ENCODE measurements at regions not wholly inside any gene's neighbourhood (a gene's known extent, or its start where the extent isn't known, plus 50 kb on each side); places are given as distances from the start of the nearest gene placed in this dataset.
"Not testable (repeated sequence)": the region's sequence is repeated elsewhere in the genome, so short reads cannot be mapped to it uniquely, and the experiment has no call there.

DNA sequence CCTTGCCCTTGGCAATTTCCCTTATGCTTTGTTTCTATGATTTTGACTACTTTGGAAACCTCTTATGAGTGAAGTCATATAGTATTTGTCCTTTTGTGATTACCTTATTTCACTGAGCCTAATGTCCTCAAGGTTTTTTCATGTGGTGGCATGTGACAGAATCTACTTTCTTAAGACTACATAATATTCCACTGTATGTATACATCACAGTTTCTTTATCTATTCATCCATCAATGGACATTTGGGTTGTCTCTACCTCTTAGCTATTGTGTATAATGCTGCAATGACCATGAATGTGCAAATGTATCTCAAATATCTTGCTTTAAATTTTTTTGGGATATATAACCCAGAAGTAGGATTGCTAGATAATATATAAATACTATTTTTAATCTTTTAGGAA lies 96.4 kb upstream of the ALDH1A1 start:
- DNase-seq (ENCODE audit: low read depth): no peak
- H3K4me3 ChIP-seq (ENCODE audit: control insufficient read depth, low read depth, low read length): no peak overlapping the region
- no peak for TF ChIP-seq CTCF (IDR thresholded peaks at IDR 0.05; ENCODE audit: control insufficient read depth, insufficient read depth, low read depth, low read length, missing control alignments)

GRCh38 chr9:73046769-73047168 lies 93.9 kb upstream of the ALDH1A1 start:
- DNase-seq (ENCODE audit: low read depth): no peak
- TF ChIP-seq CTCF (IDR thresholded peaks at IDR 0.05; ENCODE audit: control insufficient read depth, insufficient read depth, low read depth, low read length, missing control alignments): no peak
- no peak overlapping the region for H3K4me3 ChIP-seq (ENCODE audit: control insufficient read depth, low read depth, low read length)

GRCh38 chr9:73044776-73045175 lies 91.9 kb upstream of the ALDH1A1 start:
- H3K4me3 ChIP-seq (ENCODE audit: control insufficient read depth, low read depth, low read length); DNase-seq (ENCODE audit: low read depth): not testable (repeated sequence)

DNA sequence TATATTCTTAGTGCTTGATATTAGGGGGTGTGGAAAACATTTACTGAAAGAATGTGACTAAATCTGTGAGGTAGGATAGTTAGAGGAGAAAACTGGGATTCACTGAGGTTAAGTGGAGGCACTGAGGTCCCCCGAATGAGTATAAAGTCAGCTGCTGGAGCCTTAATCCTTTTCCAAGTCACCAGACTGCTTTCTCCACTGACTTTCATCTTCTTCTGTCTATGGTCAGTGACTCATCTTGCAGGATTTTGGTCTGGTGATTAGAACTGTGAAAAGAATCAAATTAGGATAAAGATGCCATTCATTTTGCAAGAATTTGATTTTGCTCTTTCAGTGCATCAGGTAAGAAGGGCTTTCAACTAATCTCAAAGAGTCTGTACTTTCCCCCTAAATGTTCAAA lies 89.3 kb upstream of the ALDH1A1 start:
- no peak for DNase-seq (ENCODE audit: low read depth)
- no peak for TF ChIP-seq CTCF (IDR thresholded peaks at IDR 0.05; ENCODE audit: control insufficient read depth, insufficient read depth, low read depth, low read length, missing control alignments)
- H3K4me3 ChIP-seq (ENCODE audit: control insufficient read depth, low read depth, low read length): no peak overlapping the region

GRCh38 chr9:73039271-73040263 lies 86.7 kb upstream of the ALDH1A1 start:
- no peak overlapping the region for H3K4me3 ChIP-seq (ENCODE audit: control insufficient read depth, low read depth, low read length)
- no peak for DNase-seq (ENCODE audit: low read depth)

DNA sequence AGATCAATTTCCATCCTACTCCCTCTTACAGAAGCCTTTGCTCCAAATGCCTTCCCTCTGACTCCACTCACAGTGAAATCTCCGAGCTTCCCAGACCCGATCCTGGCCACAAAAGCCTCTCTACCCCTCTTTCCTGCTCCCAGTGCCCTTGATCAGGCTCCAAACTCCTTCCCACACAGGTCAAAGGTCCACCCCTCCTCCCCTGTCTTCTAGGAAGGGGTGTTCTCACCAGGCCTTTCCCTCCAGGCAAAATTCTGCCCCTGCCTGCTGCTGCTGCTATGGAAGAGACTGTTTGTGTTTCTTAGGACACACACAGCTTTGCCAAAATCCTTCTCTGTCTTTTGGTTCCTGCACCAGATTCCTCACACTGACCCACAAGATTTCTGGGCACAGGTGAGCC lies 85.8 kb upstream of the ALDH1A1 start:
- no peak overlapping the region for H3K4me3 ChIP-seq (ENCODE audit: control insufficient read depth, low read depth, low read length)
- no peak for DNase-seq (ENCODE audit: low read depth)
- TF ChIP-seq CTCF (IDR thresholded peaks at IDR 0.05; ENCODE audit: control insufficient read depth, insufficient read depth, low read depth, low read length, missing control alignments): no peak

More at GRCh38 chr9:73039271-73040263, 86.7 kb upstream of the ALDH1A1 start:
- TF ChIP-seq CTCF (IDR thresholded peaks at IDR 0.05; ENCODE audit: control insufficient read depth, insufficient read depth, low read depth, low read length, missing control alignments): no peak

- DNase-seq (ENCODE audit: low read depth): no peak
- no peak overlapping the region for H3K4me3 ChIP-seq (ENCODE audit: control insufficient read depth, low read depth, low read length)
- no peak for TF ChIP-seq CTCF (IDR thresholded peaks at IDR 0.05; ENCODE audit: control insufficient read depth, insufficient read depth, low read depth, low read length, missing control alignments)
Observed at GRCh38 chr9:73038089-73038509, 85.2 kb upstream of the ALDH1A1 start.
